Mucosa of descending colon (tissue), 3 donors: ENCODE measurements at regions not wholly inside any gene's neighbourhood (a gene's known extent, or its start where the extent isn't known, plus 50 kb on each side); places are given as distances from the start of the nearest gene placed in this dataset.

ENCODE experiments used
- ATAC-seq: fragments of 200-7000 bp; cut with Tn5 transposase; one replicate; pipeline ENCODE4 v1.9.1; 2020; ENCODE audit warnings: mild to moderate bottlenecking, moderate library complexity
- DNase-seq, 3 donors: peaks; one replicate each; pipeline ENCODE4 v3.0.0-alpha.2; 2020
- H3K36me3 ChIP-seq: fragments of 200-600 bp; one replicate; pipeline ENCODE4 v1.8.0; 2021; ENCODE audit warnings: low read depth, mild to moderate bottlenecking
- H3K4me1 ChIP-seq: fragments of 200-600 bp; one replicate; pipeline ENCODE4 v1.8.0; 2021; ENCODE audit warnings: low read depth, mild to moderate bottlenecking
- H3K4me3 ChIP-seq: fragments of 200-600 bp; one replicate; pipeline ENCODE4 v1.8.0; 2021; ENCODE audit warnings: mild to moderate bottlenecking
- H3K9me3 ChIP-seq: fragments of 200-600 bp; one replicate; pipeline ENCODE4 v1.8.0; 2021; ENCODE audit warnings: mild to moderate bottlenecking
- CTCF ChIP-seq: fragments of 200-600 bp; IDR thresholded peaks from one replicate; pipeline ENCODE4 v1.8.0; 2022; ENCODE audit warnings: antibody characterized with exemption, mild to moderate bottlenecking
- intact Hi-C, 2 donors: fragments of 100-400 bp; cut with DNase I in 1 of 2; cut with micrococcal nuclease in 1 of 2; formaldehyde crosslinking; loops; one replicate each; pipeline versions ENCODE4 v1.11.0 to v1.11.1; 2022; cut with DNase I, micrococcal nuclease
- donor health status: DM: no; HTN: no; CAD: no; lungs with moderate emphysema.
- donor health status: DM: no; HTN: no; CAD: no.
- donor health status: DM: no; HTN: yes; CAD: no.

DNA sequence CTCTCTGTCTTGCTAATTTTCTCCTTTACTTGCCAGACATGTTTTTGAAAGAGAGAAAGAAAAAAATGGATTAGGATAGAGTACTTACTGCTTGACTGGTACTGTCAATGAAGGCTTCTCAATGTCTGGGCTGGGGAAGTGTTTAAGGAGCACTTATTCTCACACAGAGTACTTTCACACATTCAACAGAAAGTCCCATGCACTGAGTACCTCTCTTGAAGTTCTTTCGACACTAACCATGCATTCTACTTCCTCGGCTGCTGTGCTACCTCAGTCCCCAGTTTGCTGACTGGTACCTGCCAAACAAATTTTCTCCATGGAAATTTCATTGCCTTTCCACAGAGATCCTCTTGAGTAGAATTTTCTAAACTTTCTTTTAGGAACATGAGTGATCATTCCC lies 281.9 kb downstream of the RBM26 start:
- Histone ChIP-seq H3K36me3 (no peaks in the 10 kb centered on the region), H3K9me3 (no peaks in the 10 kb centered on the region), H3K4me3 (no peak overlapping the region), H3K4me1 (no peaks in the 10 kb centered on the region)
- TF ChIP-seq CTCF: no peak
- DNase-seq (no peak), ATAC-seq (no peak)
- intact Hi-C loops: no loop called here

- TF ChIP-seq CTCF: no peak
- H3K9me3 ChIP-seq: no peaks in the 10 kb centered on the region
- intact Hi-C loops: no loop called here
- DNase-seq: no peak
- H3K4me1 ChIP-seq: no peaks in the 10 kb centered on the region
- no peaks in the 10 kb centered on the region for H3K36me3 ChIP-seq
- H3K4me3 ChIP-seq: no peak overlapping the region
- no peak for ATAC-seq
Observed at GRCh38 chr13:79121286-79121685, 284.8 kb downstream of the RBM26 start.

GRCh38 chr13:79119578-79120107 lies 286.4 kb downstream of the RBM26 start:
- ATAC-seq: no peak
- H3K4me3 ChIP-seq: no peak overlapping the region
- no peaks in the 10 kb centered on the region for H3K4me1 ChIP-seq
- no peaks in the 10 kb centered on the region for H3K36me3 ChIP-seq
- H3K9me3 ChIP-seq: no peaks in the 10 kb centered on the region
- intact Hi-C loops: no loop called here
- TF ChIP-seq CTCF: no peak
- DNase-seq: peak in 1 of 3 donors; percentile 41

GRCh38 chr13:79112016-79112415 lies 294.0 kb downstream of the RBM26 start:
- Histone ChIP-seq H3K4me1 (no peaks in the 10 kb centered on the region), H3K4me3 (no peak overlapping the region), H3K36me3 (no peaks in the 10 kb centered on the region), H3K9me3 (no peaks in the 10 kb centered on the region)
- no peak for DNase-seq
- TF ChIP-seq CTCF: no peak
- intact Hi-C loops: no loop called here
- ATAC-seq: no peak

- no peak for ATAC-seq
- no peak for TF ChIP-seq CTCF
Observed at GRCh38 chr13:79108914-79109643, 297.0 kb downstream of the RBM26 start.

More at GRCh38 chr13:79108914-79109643, 297.0 kb downstream of the RBM26 start:
- Histone ChIP-seq H3K4me3 (no peak overlapping the region), H3K36me3 (no peaks in the 10 kb centered on the region), H3K9me3 (no peaks in the 10 kb centered on the region), H3K4me1 (no peaks in the 10 kb centered on the region)
- DNase-seq: no peak
- intact Hi-C loops: no loop called here
